GM23338 (cell line): ENCODE measurements at regions not wholly inside any gene's neighbourhood (a gene's known extent, or its start where the extent isn't known, plus 50 kb on each side); places are given as distances from the start of the nearest gene placed in this dataset.

ENCODE experiments used
- ATAC-seq: fragments of 200-7000 bp; cut with Tn5 transposase; 3 replicates; pipeline ENCODE4 v1.9.1; 2020
- DNase-seq: peaks from one replicate; pipeline ENCODE4 v3.0.0-alpha.2; 2015; ENCODE audit warnings: low spot score
- H2AFZ ChIP-seq: fragments of 200-600 bp; sonication (generic); 2 replicates; pipeline ENCODE4 v1.8.0; 2016; ENCODE audit warnings: antibody characterized with exemption, mild to moderate bottlenecking, moderate library complexity
- H3F3A ChIP-seq: fragments of 200-600 bp; sonication (generic); replicated peaks from 2 replicates; pipeline ENCODE4 v1.8.0; 2017; ENCODE audit warnings: antibody characterized with exemption, mixed run types, low read depth
- H3K27ac ChIP-seq: fragments of 200-600 bp; sonication (generic); 2 replicates; pipeline ENCODE4 v1.6.1; 2016; ENCODE audit warnings: low read depth
- H3K27me3 ChIP-seq: fragments of 200-600 bp; sonication (generic); 2 replicates; pipeline ENCODE4 v1.8.0; 2016; ENCODE audit warnings: mild to moderate bottlenecking, mixed run types, moderate library complexity; ENCODE audit not compliant: insufficient read depth
- H3K36me3 ChIP-seq: fragments of 200-600 bp; sonication (generic); 2 replicates; pipeline ENCODE4 v1.8.0; 2016; ENCODE audit warnings: mild to moderate bottlenecking; ENCODE audit not compliant: insufficient read depth
- H3K4me1 ChIP-seq: fragments of 200-600 bp; sonication (generic); 2 replicates; pipeline ENCODE4 v1.8.0; 2016; ENCODE audit warnings: mild to moderate bottlenecking, moderate library complexity; ENCODE audit not compliant: insufficient read depth
- H3K4me2 ChIP-seq: fragments of 200-600 bp; sonication (generic); 2 replicates; pipeline ENCODE4 v1.7.1; 2017; ENCODE audit warnings: mixed run types
- H3K4me3 ChIP-seq: fragments of 200-600 bp; sonication (generic); 2 replicates; pipeline ENCODE4 v1.6.1; 2016; ENCODE audit warnings: mixed run types
- H3K79me2 ChIP-seq: fragments of 200-600 bp; sonication (generic); replicated peaks from 2 replicates; pipeline ENCODE4 v1.8.0; 2017; ENCODE audit warnings: mild to moderate bottlenecking; ENCODE audit not compliant: insufficient read depth
- H3K9me2 ChIP-seq: fragments of 200-600 bp; sonication (generic); 2 replicates; pipeline ENCODE4 v1.8.0; 2017; ENCODE audit not compliant: insufficient read depth
- H4K20me1 ChIP-seq: fragments of 200-600 bp; sonication (generic); replicated peaks from 2 replicates; pipeline ENCODE4 v1.8.0; 2017; ENCODE audit warnings: mild to moderate bottlenecking; ENCODE audit not compliant: insufficient read depth
- H3K27ac Mint-ChIP-seq: 2 replicates; pipeline ENCODE4 v1.8.0; 2020; ENCODE audit warnings: inconsistent platforms, mild to moderate bottlenecking, moderate library complexity, mixed read lengths
- H3K27me3 Mint-ChIP-seq: 3 replicates; pipeline ENCODE4 v1.8.0; 2022; ENCODE audit warnings: low read depth, mild to moderate bottlenecking, moderate library complexity, mixed read lengths, inconsistent platforms; ENCODE audit not compliant: insufficient read depth, poor library complexity
- H3K36me3 Mint-ChIP-seq: 3 replicates; pipeline ENCODE4 v1.8.0; 2021; ENCODE audit warnings: low read depth, mild to moderate bottlenecking, inconsistent platforms, moderate library complexity, mixed read lengths
- H3K4me1 Mint-ChIP-seq: 3 replicates; pipeline ENCODE4 v1.8.0; 2020; ENCODE audit warnings: mild to moderate bottlenecking, inconsistent platforms, mixed read lengths
- H3K4me3 Mint-ChIP-seq: 3 replicates; pipeline ENCODE4 v1.8.0; 2021; ENCODE audit warnings: moderate library complexity, mild to moderate bottlenecking, inconsistent platforms, mixed read lengths
- H3K9me3 Mint-ChIP-seq: 3 replicates; pipeline ENCODE4 v1.8.0; 2020; ENCODE audit warnings: moderate library complexity, mild to moderate bottlenecking, inconsistent platforms, mixed read lengths
- CREB1 ChIP-seq: fragments of 250-450 bp; sonication (Bioruptor Pico); IDR thresholded peaks from 2 replicates; pipeline ENCODE4 v1.5.0; 2020; ENCODE audit warnings: low read depth, mild to moderate bottlenecking, moderate library complexity
- CTCF ChIP-seq, 2 experiments: fragments of 200-600 bp in 1 of 2; sonication (generic) in 1 of 2; conservative IDR thresholded peaks; 2 replicates each; pipeline versions ENCODE4 v1.5.1 to v1.6.1; 2016 to 2017; ENCODE audit warnings: antibody characterized with exemption in 2 of 2, low read depth in 2 of 2, mild to moderate bottlenecking in 2 of 2, moderate library complexity in 1 of 2
- ETS1 ChIP-seq: IDR thresholded peaks from 2 replicates; pipeline ENCODE4 v1.6.1; 2016; ENCODE audit warnings: antibody characterized with exemption
- EZH2 ChIP-seq: fragments of 200-600 bp; sonication (generic); IDR thresholded peaks from one replicate; pipeline ENCODE4 v1.8.0; 2017; ENCODE audit warnings: antibody characterized with exemption, mild to moderate bottlenecking, low read depth; ENCODE audit not compliant: unreplicated experiment
- NANOG ChIP-seq: IDR thresholded peaks from 2 replicates; pipeline ENCODE4 v1.6.1; 2016; ENCODE audit warnings: antibody characterized with exemption, borderline replicate concordance
- REST ChIP-seq: IDR thresholded peaks from one replicate; pipeline ENCODE4 v1.6.1; 2018; ENCODE audit warnings: antibody characterized with exemption; ENCODE audit not compliant: unreplicated experiment
- STAT1 ChIP-seq: IDR thresholded peaks from one replicate; pipeline ENCODE4 v1.6.1; 2016; ENCODE audit warnings: antibody characterized with exemption; ENCODE audit not compliant: unreplicated experiment
- ZNF462 ChIP-seq: fragments of 250-450 bp; sonication (Bioruptor Pico); IDR thresholded peaks from 2 replicates; pipeline ENCODE4 v1.5.0; 2020; ENCODE audit warnings: mild to moderate bottlenecking, moderate library complexity

GRCh38 chr1:191152776-191153175 is 675.1 kb upstream of the BRINP3 start (continued):
- TF ChIP-seq REST (no peak), EZH2 (no peak), CTCF (conservative IDR thresholded peaks at IDR 0.05; ENCODE audit: low read depth in 2 of 2) (no peak), CREB1 (CRISPR knock-in tag) (no peak), NANOG (no peak)

- Mint-ChIP-seq H3K36me3 (no peaks in the 10 kb centered on the region; the same call in 2 of the 3 replicates), H3K27me3 (peaks cover under 1% of the 10 kb centered on the region), H3K9me3 (no peaks in the 10 kb centered on the region), H3K4me3 (no peak overlapping the region), H3K4me1 (peaks cover 11% of the 10 kb centered on the region), H3K27ac (no peak overlapping the region)
- Histone ChIP-seq H3K4me3 (no peak overlapping the region), H3K4me1 (peaks cover 10% of the 10 kb centered on the region), H3K27ac (no peak overlapping the region), H3F3A (no peaks in the 10 kb centered on the region), H3K27me3 (no peaks in the 10 kb centered on the region), H2AFZ (no peak overlapping the region), H3K4me2 (peak overlapping the region; percentile 53), H3K36me3 (no peaks in the 10 kb centered on the region), H3K9me2 (no peaks in the 10 kb centered on the region), H4K20me1 (no peaks in the 10 kb centered on the region), H3K79me2 (no peaks in the 10 kb centered on the region)
- ATAC-seq (no peak), DNase-seq (no peak)
- TF ChIP-seq STAT1 (no peak), EZH2 (no peak)
These were observed 677.5 kb upstream of the BRINP3 start for GRCh38 chr1:191155178-191155577.

GRCh38 chr1:191160837-191161236 is 683.2 kb upstream of the BRINP3 start:
- Histone ChIP-seq H3K79me2 (no peaks in the 10 kb centered on the region), H3K36me3 (no peaks in the 10 kb centered on the region), H3F3A (no peaks in the 10 kb centered on the region), H3K4me1 (no peaks in the 10 kb centered on the region), H3K9me2 (no peaks in the 10 kb centered on the region), H3K4me3 (no peak overlapping the region), H3K27me3 (no peaks in the 10 kb centered on the region), H3K27ac (no peak overlapping the region), H3K4me2 (no peak overlapping the region), H4K20me1 (no peaks in the 10 kb centered on the region), H2AFZ (no peak overlapping the region)
- ATAC-seq (no peak), DNase-seq (no peak)
- H3K4me3 Mint-ChIP-seq, result no peak overlapping the region
- no peaks in the 10 kb centered on the region for H3K27me3 Mint-ChIP-seq
- H3K27ac Mint-ChIP-seq, result no peak overlapping the region
- H3K9me3 Mint-ChIP-seq, result no peaks in the 10 kb centered on the region
- H3K4me1 Mint-ChIP-seq, result no peaks in the 10 kb centered on the region
- no peaks in the 10 kb centered on the region; the same call in 2 of the 3 replicates for H3K36me3 Mint-ChIP-seq
- TF ChIP-seq ETS1 (no peak), ZNF462 (CRISPR knock-in tag) (no peak)
